GM13977 (cell line): ENCODE measurements at regions not wholly inside any gene's neighbourhood (a gene's known extent, or its start where the extent isn't known, plus 50 kb on each side); places are given as distances from the start of the nearest gene placed in this dataset.
"Not testable (repeated sequence)": the region's sequence is repeated elsewhere in the genome, so short reads cannot be mapped to it uniquely, and the experiment has no call there.

Experiments
- DNase-seq: peaks from one replicate; pipeline ENCODE4 v3.0.0; 2012; ENCODE audit warnings: low spot score
- in situ Hi-C: fragments of 300-500 bp; cut with MboI; formaldehyde crosslinking; loops from one replicate; pipeline ENCODE4 v1.12.0; 2022; ENCODE audit warnings: low sequenced_read_pairs, low pct_unique_long_range_greater_than_20kb, mixed read lengths, inconsistent platforms; ENCODE audit not compliant: unreplicated experiment
- TF ChIP-seq, protein P1 (sequence below): IDR thresholded peaks from 2 replicates; pipeline ENCODE4 v1.5.1; 2012; ENCODE audit warnings: mild to moderate bottlenecking, control low read depth; ENCODE audit not compliant: insufficient read depth; ENCODE audit errors: extremely low read depth, missing control alignments

DNA sequence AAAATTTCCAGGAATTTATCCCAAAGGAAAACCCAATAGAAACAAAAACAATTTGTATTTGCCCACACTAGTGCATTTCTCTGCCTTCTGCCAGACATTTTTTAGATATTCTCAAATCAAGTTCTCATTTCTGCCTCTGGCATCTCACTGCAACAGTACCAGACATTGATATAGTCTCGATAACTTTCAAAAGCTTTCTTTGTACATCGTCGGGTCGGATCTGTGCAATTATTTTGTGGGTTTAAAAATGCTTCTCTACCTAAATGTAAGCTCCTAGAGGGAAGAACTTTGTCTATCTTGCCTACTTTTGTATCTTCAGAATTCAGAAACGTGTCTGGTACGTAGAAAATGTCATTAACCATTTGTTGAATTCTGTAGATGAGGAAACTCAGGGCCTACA lies 125.5 kb upstream of the LIFR start:
- in situ Hi-C loops = no loop called here

DNA sequence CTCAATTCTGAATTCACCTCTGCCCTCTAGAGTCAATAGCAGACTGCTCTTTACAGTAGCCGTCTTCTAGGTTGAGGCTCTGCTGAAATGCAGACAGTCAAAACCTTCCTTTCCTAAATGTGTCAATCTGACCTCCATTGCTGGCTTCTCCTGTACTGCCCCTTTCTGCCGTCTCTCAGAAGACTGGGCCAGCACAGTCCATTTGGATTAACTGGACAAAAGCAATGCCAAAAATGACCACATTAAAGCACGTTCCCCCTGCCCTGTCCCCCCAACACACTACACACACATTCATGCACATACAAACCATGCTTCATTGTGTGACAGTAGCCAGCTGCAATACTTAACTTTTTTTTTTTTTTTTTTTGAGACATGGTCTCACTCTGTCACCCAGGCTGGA lies 130.2 kb upstream of the LIFR start:
- TF ChIP-seq, protein P1, sequence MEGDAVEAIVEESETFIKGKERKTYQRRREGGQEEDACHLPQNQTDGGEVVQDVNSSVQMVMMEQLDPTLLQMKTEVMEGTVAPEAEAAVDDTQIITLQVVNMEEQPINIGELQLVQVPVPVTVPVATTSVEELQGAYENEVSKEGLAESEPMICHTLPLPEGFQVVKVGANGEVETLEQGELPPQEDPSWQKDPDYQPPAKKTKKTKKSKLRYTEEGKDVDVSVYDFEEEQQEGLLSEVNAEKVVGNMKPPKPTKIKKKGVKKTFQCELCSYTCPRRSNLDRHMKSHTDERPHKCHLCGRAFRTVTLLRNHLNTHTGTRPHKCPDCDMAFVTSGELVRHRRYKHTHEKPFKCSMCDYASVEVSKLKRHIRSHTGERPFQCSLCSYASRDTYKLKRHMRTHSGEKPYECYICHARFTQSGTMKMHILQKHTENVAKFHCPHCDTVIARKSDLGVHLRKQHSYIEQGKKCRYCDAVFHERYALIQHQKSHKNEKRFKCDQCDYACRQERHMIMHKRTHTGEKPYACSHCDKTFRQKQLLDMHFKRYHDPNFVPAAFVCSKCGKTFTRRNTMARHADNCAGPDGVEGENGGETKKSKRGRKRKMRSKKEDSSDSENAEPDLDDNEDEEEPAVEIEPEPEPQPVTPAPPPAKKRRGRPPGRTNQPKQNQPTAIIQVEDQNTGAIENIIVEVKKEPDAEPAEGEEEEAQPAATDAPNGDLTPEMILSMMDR = no peak
- in situ Hi-C loops = no loop called here
- no peak for DNase-seq

More for the DNA sequence above, 125.5 kb upstream of the LIFR start:
- DNase-seq = no peak
- TF ChIP-seq, protein P1 = no peak

DNA sequence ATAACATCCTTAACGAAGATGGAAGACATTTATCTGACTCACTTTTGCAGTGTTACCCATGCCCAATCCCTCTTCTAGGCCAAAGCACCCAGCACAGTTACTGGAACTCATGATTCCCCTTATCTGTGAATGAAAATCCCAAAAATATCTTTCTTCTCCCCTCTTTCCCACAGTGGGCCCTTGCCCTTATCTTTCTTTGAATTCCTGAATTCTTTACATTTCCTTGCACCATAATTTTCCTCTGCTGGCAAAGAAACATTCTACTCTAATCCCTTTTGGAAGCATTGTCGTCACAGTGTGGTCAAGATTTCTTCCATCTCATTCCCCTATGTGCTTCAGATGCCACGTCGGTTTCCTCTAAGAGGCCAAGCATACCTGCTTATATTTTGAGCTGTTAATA lies 135.9 kb upstream of the LIFR start:
- in situ Hi-C loops = no loop called here
- no peak for DNase-seq
- TF ChIP-seq, protein P1 = no peak

DNA sequence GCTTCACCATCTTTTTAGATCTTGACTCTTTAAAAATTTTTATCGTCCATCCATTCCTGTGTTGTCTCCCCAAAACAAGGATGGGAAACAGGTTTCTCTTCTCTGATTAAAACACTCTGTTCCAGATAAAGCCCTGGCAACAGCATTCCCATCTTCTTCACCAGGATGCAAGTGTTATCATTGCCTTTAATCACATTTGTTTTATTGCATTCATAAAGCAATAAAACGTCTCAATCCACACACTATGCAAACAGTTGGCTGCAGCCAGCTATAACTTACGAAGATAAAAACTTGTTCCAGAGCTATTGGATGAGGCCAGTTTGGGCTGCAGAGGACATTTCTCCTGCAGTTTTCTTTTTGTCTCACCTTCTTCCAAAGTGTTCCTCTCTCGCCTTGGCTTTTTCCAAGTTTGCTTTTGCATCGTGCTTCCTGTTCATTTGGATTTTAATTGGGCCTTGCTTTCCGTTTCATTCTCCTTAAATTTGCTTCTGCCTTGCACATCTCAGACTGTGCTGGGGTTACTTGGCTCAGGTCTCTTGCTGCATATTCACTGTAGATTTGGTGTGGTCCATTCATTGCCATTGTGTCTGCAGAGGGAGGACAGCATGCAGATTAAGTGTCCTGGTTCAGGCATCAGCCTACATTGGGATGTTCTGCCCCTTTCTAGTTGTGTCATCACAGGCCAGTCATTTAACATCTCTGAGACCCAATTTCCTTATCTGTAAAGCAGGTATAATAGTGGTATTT lies 136.5 kb upstream of the LIFR start:
- TF ChIP-seq, protein P1 = no peak
- DNase-seq = no peak
- in situ Hi-C loops = no loop called here

DNA sequence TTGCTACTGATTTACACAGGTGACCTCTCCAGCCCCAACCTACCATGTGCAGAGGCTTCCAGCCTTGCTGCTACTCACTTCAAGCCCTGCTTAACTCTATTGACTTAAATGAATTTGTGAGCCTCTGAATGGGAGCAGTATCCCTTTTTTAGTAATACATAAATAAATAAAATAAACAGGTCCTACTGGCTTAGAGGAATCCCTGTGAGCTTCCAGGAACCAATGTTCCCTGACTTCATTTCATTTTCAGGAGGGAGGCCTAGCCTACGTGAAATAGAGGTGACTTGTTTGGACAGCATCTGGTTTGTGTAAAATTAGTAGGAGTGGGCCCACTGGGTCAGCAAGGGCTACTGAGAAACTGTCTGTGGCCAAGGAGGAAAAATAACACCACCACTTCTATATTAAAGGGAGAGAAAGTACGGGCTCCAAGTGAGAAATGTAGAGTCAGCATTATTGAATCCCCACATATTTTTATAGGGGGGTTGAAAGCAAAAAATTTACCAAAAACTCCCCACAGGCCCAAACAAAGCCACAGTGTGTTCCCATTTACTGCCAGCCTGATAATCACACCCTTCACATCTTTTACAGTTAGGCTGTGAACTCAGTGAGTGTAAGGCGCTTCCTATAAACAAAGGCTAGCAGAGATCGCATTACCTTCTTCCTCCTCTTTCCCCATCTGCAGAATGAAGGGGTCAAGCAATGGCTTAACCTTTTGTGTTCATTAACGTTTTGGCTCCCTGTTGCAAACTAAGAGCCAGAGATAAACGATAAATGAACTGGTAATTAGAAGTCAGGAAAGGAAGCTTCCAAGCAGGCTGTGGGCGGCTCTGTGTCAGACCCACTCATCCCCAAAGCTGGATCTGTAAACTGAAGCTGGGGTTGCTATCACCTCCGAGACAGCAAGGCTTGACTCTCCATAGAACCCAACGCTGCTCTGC lies 138.8 kb upstream of the LIFR start:
- TF ChIP-seq, protein P1 = no peak
- DNase-seq = no peak
- in situ Hi-C loops = no loop called here

DNA sequence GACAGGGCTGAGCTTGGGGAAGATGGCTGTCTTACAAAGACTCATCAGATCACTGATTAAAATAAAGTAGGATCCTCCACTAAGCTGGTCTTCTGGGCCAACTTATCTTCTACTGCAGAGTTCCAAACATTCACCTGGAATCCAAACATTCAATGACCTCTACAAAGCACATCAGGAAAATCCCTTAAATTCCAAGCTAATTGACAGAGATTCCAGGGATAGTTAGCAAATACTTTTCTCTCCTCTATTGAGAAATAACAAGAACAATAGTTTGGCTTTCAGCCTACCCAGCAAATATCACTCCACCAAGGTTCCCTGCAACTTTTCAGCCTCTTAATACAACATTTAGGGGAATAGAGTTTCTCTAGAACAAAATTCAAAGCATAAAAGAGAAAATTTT lies 140.6 kb upstream of the LIFR start:
- no peak for DNase-seq
- TF ChIP-seq, protein P1 = no peak
- in situ Hi-C loops = no loop called here

DNA sequence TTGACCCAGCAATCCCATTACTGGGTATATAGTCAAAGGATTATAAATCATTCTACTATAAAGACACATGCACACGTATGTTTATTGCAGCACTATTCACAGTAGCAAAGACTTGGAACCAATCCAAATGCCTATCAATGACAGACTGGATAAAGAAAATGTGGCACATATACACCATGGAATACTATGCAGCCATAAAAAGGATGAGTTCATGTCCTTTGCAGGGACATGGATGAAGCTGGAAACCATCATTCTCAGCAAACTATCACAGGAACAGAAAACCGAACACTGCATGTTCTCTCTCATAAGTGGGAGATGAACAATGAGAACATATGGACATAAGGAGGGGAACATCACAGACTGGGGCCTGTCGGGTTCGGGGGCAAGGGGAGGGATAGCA lies 140.3 kb upstream of the OSMR start:
- DNase-seq, in situ Hi-C loops: not testable (repeated sequence)
